BLaER1 (cell line): ENCODE measurements at regions not wholly inside any gene's neighbourhood (a gene's known extent, or its start where the extent isn't known, plus 50 kb on each side); places are given as distances from the start of the nearest gene placed in this dataset.
A peak's percentile ranks its signal among the peaks of the same experiment; 100 is the strongest.

Source experiments
- H3K27ac ChIP-seq: shearing (Covaris generic); formaldehyde crosslinking; 2 replicates; pipeline ENCODE4 v1.8.1; 2022
- H3K27me3 ChIP-seq: shearing (Covaris generic); formaldehyde crosslinking; 2 replicates; pipeline ENCODE4 v1.8.1; 2022
- H3K36me3 ChIP-seq: shearing (Covaris generic); formaldehyde crosslinking; 2 replicates; pipeline ENCODE4 v1.8.1; 2022
- H3K4me1 ChIP-seq: shearing (Covaris generic); formaldehyde crosslinking; 2 replicates; pipeline ENCODE4 v1.8.1; 2022
- H3K4me2 ChIP-seq: shearing (Covaris generic); formaldehyde crosslinking; 2 replicates; pipeline ENCODE4 v1.8.1; 2022
- H3K4me3 ChIP-seq: shearing (Covaris generic); formaldehyde crosslinking; 2 replicates; pipeline ENCODE4 v1.8.1; 2022
- H3K9ac ChIP-seq: shearing (Covaris generic); formaldehyde crosslinking; 2 replicates; pipeline ENCODE4 v1.8.1; 2022
- H3K9me3 ChIP-seq: shearing (Covaris generic); formaldehyde crosslinking; 2 replicates; pipeline ENCODE4 v1.8.1; 2022
- H4K20me1 ChIP-seq: shearing (Covaris generic); formaldehyde crosslinking; 2 replicates; pipeline ENCODE4 v1.8.1; 2022
- Cebpa-rat ChIP-seq: shearing (Covaris generic); IDR thresholded peaks from 2 replicates; pipeline ENCODE4 v1.8.1; 2022

GRCh38 chr11:57098191-57098590 lies 83.6 kb upstream of the LRRC55 start:
- TF ChIP-seq Cebpa-rat = no peak
- H4K20me1 ChIP-seq = no peaks in the 10 kb centered on the region
- H3K27ac ChIP-seq = no peak overlapping the region
- no peaks in the 10 kb centered on the region for H3K27me3 ChIP-seq
- no peak overlapping the region for H3K4me2 ChIP-seq
- H3K4me1 ChIP-seq = peaks cover 4% of the 10 kb centered on the region; the same call in 1 of the 2 replicates
- no peak overlapping the region for H3K9ac ChIP-seq
- H3K4me3 ChIP-seq = no peak overlapping the region
- no peaks in the 10 kb centered on the region for H3K9me3 ChIP-seq
- H3K36me3 ChIP-seq = no peaks in the 10 kb centered on the region

GRCh38 chr11:57100638-57101331 lies 81.0 kb upstream of the LRRC55 start:
- no peak for TF ChIP-seq Cebpa-rat
- Histone ChIP-seq H3K4me2 (no peak overlapping the region), H3K4me1 (no peaks in the 10 kb centered on the region), H3K36me3 (no peaks in the 10 kb centered on the region), H3K9me3 (no peaks in the 10 kb centered on the region), H3K4me3 (no peak overlapping the region), H3K27me3 (no peaks in the 10 kb centered on the region), H3K9ac (no peak overlapping the region), H4K20me1 (no peaks in the 10 kb centered on the region), H3K27ac (no peak overlapping the region)

- Histone ChIP-seq H4K20me1 (no peaks in the 10 kb centered on the region), H3K4me1 (no peaks in the 10 kb centered on the region), H3K9ac (no peak overlapping the region), H3K27me3 (no peaks in the 10 kb centered on the region), H3K4me3 (no peak overlapping the region), H3K9me3 (peaks cover 14% of the 10 kb centered on the region), H3K27ac (no peak overlapping the region), H3K36me3 (no peaks in the 10 kb centered on the region), H3K4me2 (no peak overlapping the region)
- no peak for TF ChIP-seq Cebpa-rat
Measured at GRCh38 chr11:57103899-57104605, 77.7 kb upstream of the LRRC55 start.

- H3K27ac ChIP-seq = no peak overlapping the region
- H4K20me1 ChIP-seq = no peaks in the 10 kb centered on the region
- H3K4me3 ChIP-seq = no peak overlapping the region
- H3K9me3 ChIP-seq = peaks cover 15% of the 10 kb centered on the region
- no peaks in the 10 kb centered on the region for H3K4me1 ChIP-seq
- no peaks in the 10 kb centered on the region for H3K27me3 ChIP-seq
- TF ChIP-seq Cebpa-rat = no peak
- no peak overlapping the region for H3K9ac ChIP-seq
- no peaks in the 10 kb centered on the region for H3K36me3 ChIP-seq
- no peak overlapping the region for H3K4me2 ChIP-seq
Measured at GRCh38 chr11:57109331-57109730, 72.4 kb upstream of the LRRC55 start.

- no peak overlapping the region for H3K9ac ChIP-seq
- no peak overlapping the region for H3K4me3 ChIP-seq
- peaks cover 15% of the 10 kb centered on the region for H3K9me3 ChIP-seq
- no peaks in the 10 kb centered on the region for H4K20me1 ChIP-seq
- H3K4me1 ChIP-seq = no peaks in the 10 kb centered on the region
- TF ChIP-seq Cebpa-rat = no peak
- no peak overlapping the region for H3K4me2 ChIP-seq
- no peaks in the 10 kb centered on the region for H3K36me3 ChIP-seq
- H3K27me3 ChIP-seq = no peaks in the 10 kb centered on the region
- no peak overlapping the region for H3K27ac ChIP-seq
Measured at GRCh38 chr11:57111619-57112018, 70.1 kb upstream of the LRRC55 start.

GRCh38 chr11:57116654-57117053 lies 65.1 kb upstream of the LRRC55 start:
- no peak overlapping the region for H3K27ac ChIP-seq
- H3K9ac ChIP-seq = no peak overlapping the region
- no peaks in the 10 kb centered on the region for H3K27me3 ChIP-seq
- H4K20me1 ChIP-seq = no peaks in the 10 kb centered on the region
- H3K36me3 ChIP-seq = no peaks in the 10 kb centered on the region
- no peaks in the 10 kb centered on the region for H3K9me3 ChIP-seq
- H3K4me3 ChIP-seq = no peak overlapping the region
- no peaks in the 10 kb centered on the region for H3K4me1 ChIP-seq
- no peak for TF ChIP-seq Cebpa-rat
- no peak overlapping the region for H3K4me2 ChIP-seq

GRCh38 chr11:57120192-57120965 lies 61.4 kb upstream of the LRRC55 start:
- Histone ChIP-seq H3K36me3 (no peaks in the 10 kb centered on the region), H3K27me3 (no peaks in the 10 kb centered on the region), H3K9me3 (no peaks in the 10 kb centered on the region), H3K4me2 (no peak overlapping the region), H3K27ac (no peak overlapping the region), H4K20me1 (no peaks in the 10 kb centered on the region), H3K4me1 (peaks cover 11% of the 10 kb centered on the region; the same call in 1 of the 2 replicates), H3K9ac (no peak overlapping the region), H3K4me3 (no peak overlapping the region)
- TF ChIP-seq Cebpa-rat = no peak

- Histone ChIP-seq H3K4me1 (peaks cover 11% of the 10 kb centered on the region; the same call in 1 of the 2 replicates), H3K36me3 (no peaks in the 10 kb centered on the region), H3K4me3 (no peak overlapping the region), H3K4me2 (no peak overlapping the region), H3K9me3 (no peaks in the 10 kb centered on the region), H4K20me1 (no peaks in the 10 kb centered on the region), H3K27ac (no peak overlapping the region), H3K27me3 (no peaks in the 10 kb centered on the region), H3K9ac (no peak overlapping the region)
- TF ChIP-seq Cebpa-rat = no peak
Measured at GRCh38 chr11:57121996-57122395, 59.8 kb upstream of the LRRC55 start.

- TF ChIP-seq Cebpa-rat = no peak
- Histone ChIP-seq H3K4me3 (no peak overlapping the region), H3K9ac (no peak overlapping the region), H4K20me1 (no peaks in the 10 kb centered on the region), H3K27ac (no peak overlapping the region), H3K4me2 (no peak overlapping the region), H3K9me3 (no peaks in the 10 kb centered on the region), H3K4me1 (peaks cover 11% of the 10 kb centered on the region; the same call in 1 of the 2 replicates), H3K36me3 (no peaks in the 10 kb centered on the region), H3K27me3 (no peaks in the 10 kb centered on the region)
Measured at GRCh38 chr11:57123590-57123989, 58.2 kb upstream of the LRRC55 start.

GRCh38 chr11:57124505-57124904 lies 57.2 kb upstream of the LRRC55 start:
- Histone ChIP-seq H3K9me3 (no peaks in the 10 kb centered on the region), H3K36me3 (no peaks in the 10 kb centered on the region), H3K27ac (no peak overlapping the region), H3K4me3 (no peak overlapping the region), H3K27me3 (no peaks in the 10 kb centered on the region), H3K9ac (no peak overlapping the region), H3K4me2 (peak overlapping the region; percentile 15), H4K20me1 (no peaks in the 10 kb centered on the region), H3K4me1 (peaks cover 11% of the 10 kb centered on the region; the same call in 1 of the 2 replicates)
- TF ChIP-seq Cebpa-rat = no peak
